ENCODE measurements at regions not wholly inside any gene's neighbourhood (a gene's known extent, or its start where the extent isn't known, plus 50 kb on each side); places are given as distances from the start of the nearest gene placed in this dataset.
"Not testable (repeated sequence)": the region's sequence is repeated elsewhere in the genome, so short reads cannot be mapped to it uniquely, and the experiment has no call there.

DNA sequence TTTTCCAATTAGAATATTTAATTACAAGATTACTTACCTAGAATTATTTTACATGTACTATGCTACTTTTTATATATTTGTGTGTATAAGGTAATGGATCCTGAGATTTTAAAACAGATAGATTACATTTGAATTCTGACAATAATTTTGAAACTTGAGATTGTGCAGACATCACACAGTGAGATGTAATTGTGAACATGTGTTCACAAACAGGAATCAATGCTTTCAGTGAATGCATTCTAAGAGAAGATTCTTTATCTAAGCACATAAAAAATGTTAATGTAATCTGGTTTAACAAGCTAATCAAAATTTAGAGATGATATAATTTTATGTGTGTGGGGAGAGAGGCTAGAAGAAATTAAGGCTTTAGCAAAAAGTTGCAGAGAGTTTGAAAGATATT, 1925.5 kb downstream of the ARAP2 start:
- DNase-seq = no peak

DNA sequence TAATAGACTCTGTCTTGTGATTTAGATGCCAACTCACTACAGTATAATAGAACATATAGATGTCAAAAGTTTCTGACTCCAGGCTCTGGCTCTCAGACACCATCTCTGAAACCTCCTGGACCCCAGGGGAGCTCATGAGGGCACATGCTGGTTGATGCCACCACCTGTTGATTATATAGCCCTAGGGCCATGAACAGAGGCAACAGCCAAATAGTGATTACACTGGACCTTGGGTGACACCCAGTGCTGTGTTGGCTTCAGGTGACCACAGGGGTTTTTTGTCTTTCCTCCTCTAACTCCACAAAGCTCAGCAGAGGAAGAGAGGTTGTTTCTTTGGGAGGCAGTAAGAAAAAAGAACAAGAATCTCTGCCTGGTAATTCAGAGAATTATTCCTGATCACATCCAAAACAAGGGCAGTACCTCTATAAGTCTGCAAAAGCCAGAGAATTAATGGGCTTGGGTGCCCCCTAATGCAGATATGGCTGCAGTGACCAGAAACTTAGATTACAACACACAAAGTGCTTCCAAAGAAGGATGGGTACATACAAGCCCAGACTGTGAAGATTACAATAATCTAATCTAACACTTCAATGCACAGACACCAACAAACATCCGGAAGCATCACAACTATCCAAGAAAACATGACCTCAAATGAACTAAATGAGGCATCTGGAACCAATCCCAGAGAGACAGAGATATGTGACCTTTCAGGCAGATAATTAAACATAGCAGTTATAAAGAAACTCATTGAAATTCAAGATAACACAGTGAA, 1920.6 kb downstream of the ARAP2 start:
- DNase-seq = no peak

DNA sequence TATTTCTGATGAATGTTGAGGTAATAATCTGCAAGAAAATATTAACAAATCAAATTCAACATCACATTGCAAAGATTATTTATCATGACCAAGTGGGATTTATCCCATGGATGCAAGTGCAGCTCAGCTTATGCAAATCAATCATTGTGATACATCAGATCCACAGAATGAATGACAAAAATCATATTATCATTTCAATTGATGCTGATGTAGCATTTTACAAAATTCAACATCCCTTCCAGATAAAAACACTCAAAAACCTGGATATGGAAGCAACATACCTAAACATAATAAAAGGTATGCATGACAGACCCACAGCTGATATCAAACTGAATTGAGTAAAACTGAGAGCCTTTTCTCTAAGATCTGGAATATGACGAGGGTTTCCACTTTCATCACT, 1915.4 kb downstream of the ARAP2 start:
- DNase-seq = no peak

DNA sequence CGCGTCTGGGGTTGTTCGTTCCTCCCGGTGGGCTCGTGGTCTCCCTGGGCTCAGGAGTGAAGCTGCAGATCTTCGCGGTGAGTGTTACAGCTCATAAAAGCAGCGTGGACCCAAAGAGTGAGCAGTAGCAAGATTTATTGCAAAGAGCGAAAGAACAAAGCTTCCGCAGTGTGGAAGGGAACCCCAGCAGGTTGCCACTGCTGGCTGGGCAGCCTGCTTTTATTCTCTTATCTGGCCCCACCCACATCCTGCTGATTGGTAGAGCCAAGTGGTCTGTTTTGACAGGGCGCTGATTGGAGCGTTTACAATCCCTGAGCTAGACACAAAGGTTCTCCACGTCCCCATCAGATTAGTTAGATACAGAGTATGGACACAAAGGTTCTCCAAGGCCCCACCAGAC, 1909.2 kb downstream of the ARAP2 start:
- not testable (repeated sequence) for DNase-seq

DNA sequence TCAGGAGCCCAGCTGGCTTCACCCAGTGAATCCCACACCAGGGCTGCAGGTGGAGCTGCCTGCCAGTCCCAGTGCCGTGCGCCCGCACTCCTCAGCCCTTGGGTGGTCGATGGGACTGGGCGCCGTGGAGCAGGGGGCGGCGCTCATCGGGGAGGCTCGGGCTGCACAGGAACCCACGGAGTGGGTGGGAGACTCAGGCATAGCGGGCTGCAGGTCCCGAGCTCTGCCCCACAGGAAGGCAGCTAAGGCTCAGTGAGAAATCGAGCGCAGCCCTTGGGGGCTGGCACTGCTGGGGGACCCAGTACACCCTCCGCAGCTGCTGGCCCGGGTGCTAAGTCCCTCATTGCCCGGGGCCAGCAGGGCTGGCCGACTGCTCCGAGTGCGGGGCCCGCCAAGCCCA, 1908.8 kb downstream of the ARAP2 start:
- DNase-seq = not testable (repeated sequence)

DNA sequence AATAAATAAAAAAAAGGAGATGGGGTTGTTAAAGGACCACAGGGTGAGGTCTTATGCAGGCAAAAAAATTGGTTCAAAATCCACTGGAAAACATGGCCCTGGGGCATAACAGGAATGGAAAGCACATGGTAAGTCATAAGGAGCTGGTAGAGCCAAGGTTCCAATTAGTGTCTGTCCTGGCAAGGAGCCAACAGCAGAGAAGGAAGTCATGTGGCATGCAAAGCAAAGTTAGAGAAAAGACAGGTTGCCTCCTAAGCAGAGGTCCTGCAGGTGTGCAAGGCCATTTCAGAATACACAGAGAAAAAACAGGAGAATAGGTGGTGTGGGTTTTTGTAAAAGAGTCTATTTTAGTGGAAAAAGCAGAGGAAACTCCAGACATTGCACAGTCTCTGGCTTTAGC, 1881.7 kb downstream of the ARAP2 start:
- DNase-seq = no peak

DNA sequence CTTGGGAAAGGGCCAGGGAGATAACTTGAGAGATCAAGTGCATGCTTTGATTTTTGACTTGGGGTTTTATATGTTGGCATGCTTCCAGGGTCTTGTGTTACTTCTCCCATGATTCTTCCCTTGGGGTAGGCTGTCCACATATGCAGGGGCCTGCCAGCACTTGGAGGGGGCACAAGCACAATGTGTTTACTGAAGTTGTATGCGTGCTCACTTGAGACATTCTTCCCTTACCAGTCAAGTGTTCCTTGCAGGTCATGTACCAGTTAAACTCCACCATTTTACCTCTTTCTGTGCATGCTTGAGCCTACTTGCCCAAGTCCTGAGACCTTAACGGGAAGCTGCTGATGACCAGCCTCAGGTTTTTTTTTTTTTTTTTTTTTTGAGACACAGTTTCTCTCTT, 1880.5 kb downstream of the ARAP2 start:
- no peak for DNase-seq

DNA sequence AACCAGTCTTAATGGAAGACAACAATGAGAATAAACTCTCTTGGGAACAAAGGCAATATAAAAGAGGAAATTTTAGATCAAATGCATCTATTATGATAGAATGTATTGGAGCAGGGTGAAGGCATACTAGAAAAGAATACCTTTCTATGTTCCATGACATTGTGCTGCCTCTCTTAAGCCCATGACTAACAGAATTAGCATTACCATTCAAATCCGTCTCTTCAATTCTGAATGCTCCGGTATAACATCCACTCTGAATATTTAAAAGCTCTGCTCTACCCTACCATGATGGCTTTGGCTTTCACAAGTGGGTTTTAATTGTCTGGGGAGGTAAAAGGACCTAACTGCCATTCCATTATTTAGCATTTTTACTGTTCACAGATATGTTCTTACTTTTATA, 1878.4 kb downstream of the ARAP2 start:
- DNase-seq = no peak

DNA sequence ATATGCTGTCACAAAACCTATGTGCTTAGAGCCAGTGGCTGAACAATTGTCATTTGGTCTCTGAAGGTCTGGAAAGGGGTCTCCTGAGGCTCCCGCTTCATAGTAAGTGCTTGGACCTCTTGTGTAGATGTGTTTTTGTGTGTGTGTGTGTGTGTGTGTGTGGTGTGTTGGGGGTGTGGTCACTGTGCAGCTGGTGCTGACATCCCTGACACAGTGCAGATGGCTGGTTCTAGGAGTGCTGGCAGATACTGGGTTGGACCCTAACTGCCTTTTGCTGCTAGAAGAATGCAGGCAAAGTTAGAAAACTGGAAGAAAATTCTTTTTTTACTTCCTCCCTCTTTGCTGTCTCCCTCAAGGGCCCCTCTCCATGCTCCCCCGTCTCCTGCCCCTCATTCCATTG, 1872.6 kb downstream of the ARAP2 start:
- no peak for DNase-seq

DNA sequence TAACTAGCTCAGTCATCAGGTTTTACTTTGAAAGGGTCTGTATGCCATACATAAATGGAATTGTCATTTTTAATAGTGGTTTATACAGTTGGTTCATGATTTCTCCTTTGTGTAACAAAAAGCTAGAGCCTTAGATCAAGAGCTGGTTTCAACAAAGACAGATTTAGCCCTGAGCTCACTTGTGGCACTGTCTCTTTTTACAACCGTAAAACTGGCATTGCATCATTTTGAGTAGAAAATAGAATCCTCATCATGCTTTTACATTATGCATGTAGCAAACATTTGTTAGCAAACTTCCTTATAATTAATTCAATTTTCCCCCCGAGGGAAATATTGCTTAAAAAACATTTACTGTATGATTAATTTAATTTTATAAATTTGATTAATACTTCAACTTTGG, 1871.5 kb downstream of the ARAP2 start:
- DNase-seq = no peak

DNA sequence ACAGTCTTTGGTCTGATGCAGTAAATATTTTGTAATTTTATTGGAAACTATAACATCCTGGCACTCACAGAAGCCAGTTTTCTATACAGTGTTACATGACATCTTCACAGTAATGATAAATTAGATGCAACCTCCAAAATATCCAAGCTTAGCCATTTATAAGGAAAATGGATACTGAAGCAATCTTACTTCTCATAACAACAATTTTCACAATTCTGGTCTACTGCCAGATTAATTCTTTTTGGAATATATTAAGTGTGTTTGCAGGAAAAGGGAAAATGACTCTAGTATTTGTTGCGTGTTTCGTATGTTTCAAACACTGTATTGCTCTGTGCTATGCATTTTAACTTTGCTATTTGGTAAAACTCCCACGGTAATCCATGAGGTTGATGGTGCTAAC, 1870.9 kb downstream of the ARAP2 start:
- no peak for DNase-seq

DNA sequence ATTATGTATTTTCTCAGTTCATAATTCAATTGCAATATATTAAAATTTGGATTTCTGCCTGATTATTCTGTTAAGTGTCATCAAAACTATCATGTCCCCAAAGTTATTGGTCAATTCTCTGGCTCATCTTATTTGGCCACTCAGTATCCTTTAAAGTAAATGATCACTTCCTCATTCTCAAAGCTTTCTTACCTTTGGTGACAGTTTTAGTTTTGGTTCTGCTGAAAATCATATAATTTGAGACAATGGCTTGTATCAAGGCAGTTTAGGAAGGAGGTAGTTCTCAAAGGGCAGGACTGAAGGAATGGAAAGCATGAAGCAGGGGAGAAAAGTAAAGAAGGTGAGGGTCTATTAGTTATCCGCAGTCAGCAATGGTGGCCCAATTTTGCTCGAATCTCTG, 1832.1 kb downstream of the ARAP2 start:
- no peak for DNase-seq

DNA sequence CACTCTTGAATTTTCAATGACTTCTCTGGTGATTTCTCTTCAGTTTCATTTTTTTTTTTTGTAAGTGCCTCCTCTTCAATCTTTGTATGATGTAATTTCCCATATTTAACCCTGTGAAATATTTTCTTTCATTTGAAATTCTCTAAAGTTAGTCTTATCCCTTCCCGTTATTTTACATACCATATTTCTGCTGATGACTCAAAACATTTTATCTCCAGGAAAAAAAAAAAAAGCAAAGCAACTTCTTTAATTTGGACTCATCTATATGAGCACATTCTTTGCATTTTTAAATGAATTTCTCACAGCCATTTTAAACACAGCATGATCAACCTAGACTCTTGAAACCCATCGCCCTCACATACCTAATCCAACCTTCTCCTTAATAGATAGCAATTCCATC, 1831.4 kb downstream of the ARAP2 start:
- no peak for DNase-seq

DNA sequence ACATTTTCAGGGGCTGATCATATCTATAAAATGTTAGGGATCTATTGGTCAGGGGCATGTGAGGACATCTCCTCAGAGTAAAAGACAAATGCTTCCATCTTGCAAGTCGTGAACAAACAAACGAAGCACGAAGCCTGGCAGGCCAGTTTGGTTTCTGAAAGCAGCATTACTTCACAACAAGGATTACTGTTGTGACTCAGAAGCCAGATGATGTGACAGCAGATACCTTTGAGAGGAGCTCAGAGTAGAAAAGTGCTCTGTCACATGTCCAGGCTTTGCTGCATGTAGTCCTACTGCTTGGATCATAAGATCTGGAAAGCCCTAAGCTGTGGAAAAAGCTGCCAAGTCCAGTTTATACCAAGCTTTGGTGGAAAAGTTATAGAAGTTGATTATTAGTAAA, 1827.2 kb downstream of the ARAP2 start:
- DNase-seq = no peak

DNA sequence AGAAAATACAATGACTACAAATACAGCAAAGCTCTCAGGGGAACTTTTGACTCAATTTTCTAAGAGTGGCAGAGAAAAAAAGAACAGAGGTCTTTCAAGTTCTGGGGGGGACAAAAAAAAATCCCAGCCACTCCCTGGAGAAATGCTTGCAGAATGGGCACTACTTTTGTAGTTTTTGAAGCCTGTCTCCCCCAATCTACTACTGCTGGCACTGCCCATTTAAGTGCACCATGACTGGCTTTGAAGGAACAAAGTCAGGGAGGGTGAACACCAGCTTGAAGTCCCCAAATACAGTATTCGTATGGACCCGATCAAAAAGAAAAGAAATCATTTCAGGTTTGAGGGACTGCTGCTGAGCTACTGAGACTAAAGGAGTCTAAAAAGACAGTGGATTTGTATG, 1824.4 kb downstream of the ARAP2 start:
- DNase-seq = no peak

DNA sequence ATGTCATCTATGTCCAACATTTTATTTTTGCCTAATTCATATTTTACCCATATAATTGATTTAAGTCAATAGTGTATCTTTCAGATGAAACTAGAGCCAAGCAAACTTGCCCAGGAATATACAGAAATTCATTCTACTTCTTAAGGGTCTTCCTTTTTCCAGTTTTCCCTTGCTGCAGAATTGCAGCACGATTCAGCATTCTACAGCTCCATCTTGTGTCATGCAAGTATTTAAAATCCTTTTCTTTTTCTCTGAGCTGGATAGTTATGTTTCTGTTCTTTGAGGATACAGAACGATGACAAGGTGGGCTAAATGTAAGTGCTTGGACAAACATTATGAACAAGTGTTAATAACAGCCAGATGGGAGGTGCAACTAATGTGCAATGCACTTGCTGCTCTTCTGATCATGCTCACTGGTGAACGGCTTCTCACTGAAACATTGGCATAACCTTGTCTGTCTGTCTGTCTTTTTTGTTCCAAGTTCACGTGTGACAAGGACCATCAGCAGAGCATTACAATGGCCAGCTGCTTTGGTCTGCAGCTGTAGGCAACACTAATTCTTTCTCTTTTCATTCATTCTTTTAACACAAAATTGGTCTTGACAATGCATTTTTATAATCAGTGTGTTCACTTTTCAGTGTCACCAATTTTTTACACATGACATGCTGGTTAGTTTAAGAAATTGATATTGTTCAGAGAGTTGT, 1821.7 kb downstream of the ARAP2 start:
- DNase-seq = peak in 1 of 2 experiments; percentile 46

DNA sequence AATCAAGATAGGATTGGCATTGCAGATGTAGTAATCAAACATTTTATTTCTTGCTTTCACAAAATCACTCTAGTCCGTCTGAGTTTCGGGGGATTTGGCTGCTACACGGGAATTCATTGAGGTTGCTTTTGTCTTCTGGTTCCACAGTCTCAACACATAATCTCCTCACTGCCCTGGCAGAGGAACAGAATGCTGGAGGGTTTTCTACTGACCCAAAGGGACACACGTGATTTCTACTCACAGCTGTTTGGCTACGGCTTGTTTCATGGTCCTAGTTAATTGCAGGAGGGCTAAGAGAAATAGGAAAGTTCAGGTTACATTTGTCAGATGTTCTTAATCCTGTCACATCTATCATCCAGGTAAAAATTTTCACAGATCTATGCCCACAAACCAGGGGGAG, 1811.6 kb downstream of the ARAP2 start:
- no peak for DNase-seq

DNA sequence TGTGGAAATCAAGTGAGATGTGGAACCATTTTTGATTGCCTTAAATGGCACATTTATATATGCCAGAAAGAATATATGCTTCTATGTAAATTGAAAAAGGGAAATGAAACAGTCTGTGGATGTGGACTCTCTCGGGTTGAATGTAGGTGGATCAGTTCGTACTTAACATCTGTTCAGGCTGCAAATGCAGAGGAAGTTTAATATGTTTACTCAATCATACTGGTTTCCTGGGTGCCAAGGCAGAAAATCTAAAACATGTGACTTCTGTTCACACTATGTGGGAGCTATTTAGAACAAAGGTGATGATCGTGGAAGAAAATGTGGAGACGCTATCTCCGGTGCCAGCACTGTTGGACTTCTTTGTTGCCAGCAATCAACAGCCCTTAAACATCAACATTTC, 1809.9 kb downstream of the ARAP2 start:
- DNase-seq = peak; percentile 19 to 77

DNA sequence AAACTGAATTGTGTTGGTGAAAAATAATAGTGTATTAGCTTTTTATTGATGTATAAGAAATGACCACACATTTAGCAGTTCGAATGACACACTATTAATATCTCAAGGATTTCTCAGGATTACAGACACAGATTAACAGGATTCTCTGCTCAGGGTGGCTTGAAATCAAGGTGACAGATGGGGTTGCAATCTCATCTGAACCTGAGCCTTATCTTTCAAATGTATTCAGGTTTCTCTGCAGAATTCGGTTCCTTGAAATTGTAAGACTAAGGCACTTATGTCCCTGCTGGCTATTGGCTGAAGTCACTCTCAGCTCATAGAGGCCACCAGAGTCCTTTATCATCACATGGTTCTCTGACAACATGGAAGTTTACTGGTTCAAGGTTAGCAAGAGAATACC, 1780.1 kb downstream of the ARAP2 start:
- DNase-seq = no peak

DNA sequence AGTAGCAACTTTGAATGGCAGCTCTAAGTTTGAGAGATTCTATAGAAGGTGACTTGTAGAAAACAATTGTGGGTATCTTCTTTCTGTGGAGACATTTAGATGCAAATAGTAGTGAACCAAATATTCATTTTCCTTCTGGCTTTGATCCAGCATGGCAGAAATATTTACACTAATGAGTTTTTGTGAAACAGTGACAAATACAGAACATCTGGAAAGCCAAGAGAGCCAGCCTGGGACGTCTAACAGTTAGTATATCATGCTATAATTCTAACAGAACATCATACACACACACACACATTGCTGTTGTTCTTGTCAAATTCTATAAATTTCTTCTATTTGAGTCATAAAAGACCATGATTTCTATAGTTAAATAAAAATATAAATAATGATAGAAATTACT, 1777.9 kb downstream of the ARAP2 start:
- DNase-seq = no peak

DNA sequence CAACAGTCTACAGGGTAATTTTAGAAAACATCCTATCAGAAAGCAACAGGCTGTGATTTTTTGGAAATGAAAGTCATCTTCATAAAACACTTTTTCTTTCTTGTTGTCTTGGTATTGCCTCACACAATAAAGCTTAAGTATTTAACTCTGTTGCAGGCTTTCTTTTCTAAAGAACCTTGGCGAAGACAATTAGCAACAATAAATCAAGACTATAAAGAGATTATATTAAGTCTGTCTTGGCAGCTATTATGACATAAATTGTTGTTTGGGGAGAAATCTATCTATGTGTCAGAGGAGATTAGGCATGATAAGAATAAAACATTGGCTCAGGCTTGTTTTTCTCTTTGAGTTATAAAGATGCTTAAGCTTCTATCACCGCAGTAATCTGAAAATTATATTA, 1774.8 kb downstream of the ARAP2 start:
- no peak for DNase-seq

DNA sequence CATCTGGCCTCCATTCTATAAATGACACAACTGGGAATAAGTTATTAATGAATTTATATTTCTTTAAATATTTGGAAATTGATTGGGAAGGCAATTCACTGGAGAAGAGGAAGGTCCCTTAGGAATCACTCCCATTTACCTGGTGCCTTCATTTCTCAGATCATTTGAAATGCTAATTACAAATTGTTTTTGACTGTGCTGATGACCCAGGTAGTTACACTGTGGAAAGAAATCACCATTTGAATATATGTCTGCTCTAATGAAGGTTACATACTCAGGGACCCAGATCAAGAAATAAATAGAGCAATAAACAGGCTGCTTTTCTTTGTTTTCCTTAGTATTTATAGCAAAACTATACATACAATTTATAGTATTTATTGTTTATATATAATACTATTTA, 1759.1 kb downstream of the ARAP2 start:
- DNase-seq = no peak

DNA sequence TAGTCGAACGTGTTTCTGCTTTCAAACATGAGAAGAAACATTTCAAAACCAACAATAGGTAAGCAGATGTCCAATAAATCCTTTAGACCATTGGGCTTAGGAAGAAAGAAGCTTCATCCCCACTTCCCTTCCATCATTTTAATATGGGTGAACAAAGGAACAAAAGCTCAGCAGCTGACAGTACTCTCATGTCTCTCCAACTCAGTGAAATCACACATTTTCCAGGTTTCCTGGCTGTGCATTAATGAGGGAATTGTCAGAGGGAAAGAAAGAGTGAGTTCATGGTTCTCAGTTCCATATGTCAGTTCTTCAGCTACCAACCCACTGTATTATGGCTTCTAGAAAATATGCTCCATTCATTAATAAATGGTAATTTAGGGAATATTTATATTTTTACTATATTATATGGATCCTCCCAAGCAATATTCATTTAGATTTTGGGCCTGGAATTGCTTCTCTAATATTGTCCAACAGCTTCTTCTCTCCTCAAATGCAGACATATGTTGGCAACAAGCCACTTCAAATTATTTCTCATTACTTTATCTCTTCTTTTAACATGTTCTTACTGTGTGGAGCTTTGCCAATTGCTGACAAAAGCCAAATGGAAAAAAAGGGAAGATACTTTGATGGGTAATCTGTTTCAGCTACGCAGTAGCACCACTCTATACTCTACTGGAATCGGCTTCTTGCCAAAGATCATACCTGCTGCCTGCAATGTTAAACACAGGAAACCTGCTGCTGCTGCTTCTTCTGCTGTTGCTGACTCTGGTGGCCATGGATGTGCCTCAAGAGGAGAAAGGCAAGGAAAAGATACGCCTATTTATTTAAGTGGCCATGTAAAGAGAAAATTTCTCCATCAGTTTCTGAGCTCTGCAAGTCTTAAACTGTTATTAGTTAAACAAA, 1757.6 kb downstream of the ARAP2 start:
- DNase-seq = peak in 1 of 2 experiments; percentile 51

DNA sequence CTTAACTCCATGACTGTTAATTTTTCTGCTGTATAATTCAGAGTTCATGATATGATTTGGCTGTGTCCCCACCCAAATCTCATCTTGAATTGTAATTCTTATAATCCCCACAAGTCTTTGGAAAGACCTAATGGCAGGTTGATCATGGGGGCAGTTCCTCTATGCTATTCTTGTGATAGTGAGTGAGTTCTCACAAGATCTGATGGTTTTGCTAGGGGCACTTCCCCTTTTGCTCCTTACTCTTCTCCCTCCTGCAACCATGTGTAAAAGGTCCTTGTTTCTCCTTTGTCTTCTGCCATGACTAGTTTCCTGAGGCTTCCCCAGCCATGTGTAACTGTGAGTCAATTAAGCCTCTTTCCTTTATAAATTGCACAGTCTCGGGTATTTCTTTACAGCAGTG, 1751.9 kb downstream of the ARAP2 start:
- DNase-seq = no peak
